ENCODE measurements at regions not wholly inside any gene's neighbourhood (a gene's known extent, or its start where the extent isn't known, plus 50 kb on each side); places are given as distances from the start of the nearest gene placed in this dataset.
"Not testable (repeated sequence)": the region's sequence is repeated elsewhere in the genome, so short reads cannot be mapped to it uniquely, and the experiment has no call there.

GRCh38 chr4:59511809-59512208, 1688.3 kb upstream of the ADGRL3 start:
- not testable (repeated sequence) for TF ChIP-seq CTCF (IDR thresholded peaks at IDR 0.05; ENCODE audit: extremely low read depth in 1 of 2, insufficient read depth in 1 of 2, low read depth in 1 of 2, low read length in 2 of 2); JUN (IDR thresholded peaks at IDR 0.05; ENCODE audit: borderline replicate concordance, insufficient read depth, insufficient read length, low read depth); EZH2 (IDR thresholded peaks at IDR 0.05; ENCODE audit: borderline replicate concordance, low read depth, low read length, severe bottlenecking)
